HL-60 (cell line): ENCODE measurements at regions not wholly inside any gene's neighbourhood (a gene's known extent, or its start where the extent isn't known, plus 50 kb on each side); places are given as distances from the start of the nearest gene placed in this dataset.

Source experiments
- DNase-seq, 2 experiments: peaks; one replicate each; pipeline ENCODE4 v3.0.0-alpha.2; 2010 to 2020; ENCODE audit warnings: low read depth in 1 of 2, low spot score in 1 of 2
- H3K27ac ChIP-seq: fragments of 250-450 bp; sonication (Bioruptor Pico); replicated peaks from 2 replicates; pipeline ENCODE4 v1.5.1; 2020; ENCODE audit warnings: mild to moderate bottlenecking, moderate library complexity
- H3K27me3 ChIP-seq: fragments of 250-450 bp; sonication (Bioruptor Pico); 2 replicates; pipeline ENCODE4 v1.5.1; 2021; ENCODE audit warnings: mild to moderate bottlenecking, moderate library complexity; ENCODE audit not compliant: insufficient read depth, poor library complexity, severe bottlenecking
- H3K4me3 ChIP-seq: replicated peaks from 2 replicates; pipeline ENCODE4 v1.5.1; 2011; ENCODE audit warnings: mild to moderate bottlenecking, control low read depth, low read length; ENCODE audit not compliant: insufficient read depth
- CTCF ChIP-seq: IDR thresholded peaks from one replicate; pipeline ENCODE4 v1.5.1; 2011; ENCODE audit warnings: low read length, control low read depth, inconsistent platforms; ENCODE audit not compliant: insufficient read depth
- GABPA ChIP-seq: IDR thresholded peaks from 2 replicates; pipeline ENCODE4 v1.6.1; 2012; ENCODE audit warnings: low read depth
- POLR2AphosphoS5 ChIP-seq: IDR thresholded peaks from 2 replicates; pipeline ENCODE4 v1.6.1; 2012; ENCODE audit warnings: low read depth
- SPI1 ChIP-seq: IDR thresholded peaks from 2 replicates; pipeline ENCODE4 v1.6.1; 2012; ENCODE audit warnings: low read depth, mild to moderate bottlenecking, borderline replicate concordance
- TF ChIP-seq, protein P1 (sequence below): IDR thresholded peaks from 2 replicates; pipeline ENCODE4 v1.6.1; 2012; ENCODE audit warnings: low read depth; ENCODE audit not compliant: insufficient replicate concordance

DNA sequence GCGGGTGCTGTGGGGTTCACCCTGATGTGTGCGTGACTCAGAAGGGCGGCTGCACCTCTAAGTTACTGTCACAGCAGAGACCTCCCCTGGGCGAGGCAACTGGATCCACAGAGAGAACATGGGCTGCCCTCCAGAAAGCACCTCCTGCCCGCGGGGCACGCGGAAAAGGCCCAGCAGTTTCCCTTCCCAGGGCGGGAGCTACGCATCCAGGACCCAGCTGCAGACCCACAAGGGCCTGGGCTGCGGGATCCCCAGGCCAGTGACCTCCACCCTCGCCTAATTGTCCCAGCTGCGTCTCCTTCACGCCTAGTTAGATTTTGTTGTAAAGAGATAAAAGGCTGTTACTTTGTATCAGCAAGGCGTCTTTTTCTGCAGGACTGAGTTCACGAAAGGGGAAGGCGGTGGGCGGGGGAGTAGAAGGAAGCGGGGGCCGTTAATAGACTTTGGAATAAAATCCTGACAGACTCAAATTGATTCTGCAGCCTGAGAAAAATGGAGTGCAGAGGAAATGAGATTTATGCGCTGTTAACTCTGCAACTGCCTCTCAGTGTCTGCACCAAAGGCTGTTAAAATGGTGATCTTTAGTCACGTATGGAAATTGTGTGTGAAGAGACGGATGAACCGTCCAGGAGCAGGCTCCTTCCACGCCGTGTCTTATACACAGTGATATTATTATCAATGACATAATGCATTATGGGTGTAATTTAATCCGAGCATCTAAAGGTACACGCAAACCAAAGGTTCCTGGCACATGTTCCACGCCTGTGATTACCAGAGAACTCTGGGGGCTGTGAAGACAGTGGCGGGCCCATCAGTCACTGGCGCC is 65.9 kb upstream of the FBRSL1 start:
- no peak for TF ChIP-seq GABPA
- no peak for TF ChIP-seq POLR2AphosphoS5
- TF ChIP-seq SPI1, result no peak
- TF ChIP-seq, protein P1, sequence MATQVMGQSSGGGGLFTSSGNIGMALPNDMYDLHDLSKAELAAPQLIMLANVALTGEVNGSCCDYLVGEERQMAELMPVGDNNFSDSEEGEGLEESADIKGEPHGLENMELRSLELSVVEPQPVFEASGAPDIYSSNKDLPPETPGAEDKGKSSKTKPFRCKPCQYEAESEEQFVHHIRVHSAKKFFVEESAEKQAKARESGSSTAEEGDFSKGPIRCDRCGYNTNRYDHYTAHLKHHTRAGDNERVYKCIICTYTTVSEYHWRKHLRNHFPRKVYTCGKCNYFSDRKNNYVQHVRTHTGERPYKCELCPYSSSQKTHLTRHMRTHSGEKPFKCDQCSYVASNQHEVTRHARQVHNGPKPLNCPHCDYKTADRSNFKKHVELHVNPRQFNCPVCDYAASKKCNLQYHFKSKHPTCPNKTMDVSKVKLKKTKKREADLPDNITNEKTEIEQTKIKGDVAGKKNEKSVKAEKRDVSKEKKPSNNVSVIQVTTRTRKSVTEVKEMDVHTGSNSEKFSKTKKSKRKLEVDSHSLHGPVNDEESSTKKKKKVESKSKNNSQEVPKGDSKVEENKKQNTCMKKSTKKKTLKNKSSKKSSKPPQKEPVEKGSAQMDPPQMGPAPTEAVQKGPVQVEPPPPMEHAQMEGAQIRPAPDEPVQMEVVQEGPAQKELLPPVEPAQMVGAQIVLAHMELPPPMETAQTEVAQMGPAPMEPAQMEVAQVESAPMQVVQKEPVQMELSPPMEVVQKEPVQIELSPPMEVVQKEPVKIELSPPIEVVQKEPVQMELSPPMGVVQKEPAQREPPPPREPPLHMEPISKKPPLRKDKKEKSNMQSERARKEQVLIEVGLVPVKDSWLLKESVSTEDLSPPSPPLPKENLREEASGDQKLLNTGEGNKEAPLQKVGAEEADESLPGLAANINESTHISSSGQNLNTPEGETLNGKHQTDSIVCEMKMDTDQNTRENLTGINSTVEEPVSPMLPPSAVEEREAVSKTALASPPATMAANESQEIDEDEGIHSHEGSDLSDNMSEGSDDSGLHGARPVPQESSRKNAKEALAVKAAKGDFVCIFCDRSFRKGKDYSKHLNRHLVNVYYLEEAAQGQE, result no peak
- no peak for TF ChIP-seq CTCF
- no peak for DNase-seq
- H3K27ac ChIP-seq, result no peak overlapping the region
- H3K4me3 ChIP-seq, result no peak overlapping the region
- peaks cover 14% of the 10 kb centered on the region for H3K27me3 ChIP-seq

GRCh38 chr12:132423251-132423819 is 66.6 kb upstream of the FBRSL1 start:
- TF ChIP-seq POLR2AphosphoS5, result no peak
- no peak for TF ChIP-seq CTCF
- TF ChIP-seq, protein P1, result no peak
- TF ChIP-seq GABPA, result no peak
- no peak for TF ChIP-seq SPI1
- Histone ChIP-seq H3K27ac (no peak overlapping the region), H3K27me3 (peaks cover 21% of the 10 kb centered on the region), H3K4me3 (no peak overlapping the region)
- no peak for DNase-seq

DNA sequence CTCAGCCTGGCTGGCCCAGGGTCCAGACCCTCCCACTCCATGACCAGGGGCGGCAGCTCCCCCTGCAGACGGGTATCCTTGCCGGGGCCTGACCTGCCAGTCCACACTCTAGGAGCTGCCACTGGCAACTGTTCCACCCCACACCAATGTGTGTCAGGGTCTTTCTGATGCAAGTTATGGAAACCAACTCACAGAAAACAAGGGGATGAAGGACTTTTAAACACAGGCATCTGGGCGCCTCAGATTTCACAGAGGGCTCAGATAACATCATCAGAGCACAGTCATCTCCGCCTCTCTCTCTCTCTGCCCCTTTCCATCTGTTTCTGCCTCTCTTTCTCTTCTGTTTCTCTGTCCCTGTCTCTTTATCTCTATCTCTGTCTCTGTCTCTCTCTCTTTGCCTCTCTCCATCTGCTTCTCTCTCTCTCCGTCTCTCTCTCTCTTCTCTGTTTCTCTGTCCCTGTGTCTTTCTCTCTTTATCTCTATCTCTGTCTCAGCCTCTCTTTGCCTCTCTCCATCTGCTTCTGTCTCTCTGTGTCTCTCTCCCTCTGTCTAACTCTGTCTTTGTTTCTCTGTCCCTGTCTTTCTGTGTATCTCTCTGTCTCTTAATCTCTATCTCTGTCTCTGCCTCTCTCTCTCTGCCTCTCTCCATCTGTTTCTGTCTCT is 67.4 kb upstream of the FBRSL1 start:
- H3K4me3 ChIP-seq, result no peak overlapping the region
- DNase-seq, result no peak
- H3K27ac ChIP-seq, result no peak overlapping the region
- TF ChIP-seq, protein P1, result no peak
- no peak for TF ChIP-seq POLR2AphosphoS5
- TF ChIP-seq SPI1, result no peak
- TF ChIP-seq CTCF, result no peak
- TF ChIP-seq GABPA, result no peak
- H3K27me3 ChIP-seq, result peaks cover 25% of the 10 kb centered on the region
